ENCODE measurements at regions not wholly inside any gene's neighbourhood (a gene's known extent, or its start where the extent isn't known, plus 50 kb on each side); places are given as distances from the start of the nearest gene placed in this dataset.

GRCh38 chr22:47966316-47966715 is 1203.9 kb downstream of the TBC1D22A start:
- TF ChIP-seq POU6F1 (CRISPR knock-in tag; IDR thresholded peaks at IDR 0.05; ENCODE audit: borderline replicate concordance, low read depth) (no peak), TOX (CRISPR knock-in tag; IDR thresholded peaks at IDR 0.05; ENCODE audit: borderline replicate concordance) (no peak), GLIS3 (CRISPR knock-in tag; IDR thresholded peaks at IDR 0.05) (no peak), ZNF565 (CRISPR knock-in tag; conservative IDR thresholded peaks at IDR 0.05; ENCODE audit: low read depth) (no peak), ZNF70 (CRISPR knock-in tag; IDR thresholded peaks at IDR 0.05) (no peak), RARB (CRISPR knock-in tag; IDR thresholded peaks at IDR 0.05) (no peak), ARNTL (CRISPR knock-in tag; IDR thresholded peaks at IDR 0.05; ENCODE audit: borderline replicate concordance, low read depth) (no peak), PATZ1 (CRISPR knock-in tag; IDR thresholded peaks at IDR 0.05; ENCODE audit: borderline replicate concordance) (no peak), TSHZ2 (CRISPR knock-in tag; IDR thresholded peaks at IDR 0.05) (no peak), ZNF8 (CRISPR knock-in tag; IDR thresholded peaks at IDR 0.05) (no peak), SNAI2 (CRISPR knock-in tag; IDR thresholded peaks at IDR 0.05) (no peak), ZFP3 (CRISPR knock-in tag; IDR thresholded peaks at IDR 0.05) (no peak), CSRNP3 (CRISPR knock-in tag; IDR thresholded peaks at IDR 0.05) (no peak)

Measured in SK-N-SH treated with all-trans-retinoic acid at 6 μM for 48 hours (cell line).